MM.1S (cell line): ENCODE measurements at regions not wholly inside any gene's neighbourhood (a gene's known extent, or its start where the extent isn't known, plus 50 kb on each side); places are given as distances from the start of the nearest gene placed in this dataset.

ENCODE experiments used
- DNase-seq: peaks from one replicate; pipeline ENCODE4 v3.0.0-alpha.2; 2015
- H2AFZ ChIP-seq: fragments of 300-600 bp; sonication (generic); 2 replicates; pipeline ENCODE4 v1.6.0; 2016; ENCODE audit warnings: antibody characterized with exemption, low read length
- H3F3A ChIP-seq: fragments of 300-600 bp; sonication (generic); 2 replicates; pipeline ENCODE4 v1.6.1; 2016; ENCODE audit warnings: mild to moderate bottlenecking, antibody characterized with exemption, low read length, moderate library complexity, mixed read lengths; ENCODE audit not compliant: insufficient read depth
- H3K27ac ChIP-seq: fragments of 300-600 bp; sonication (generic); 2 replicates; pipeline ENCODE4 v1.5.1; 2016; ENCODE audit warnings: mild to moderate bottlenecking, low read length
- H3K27me3 ChIP-seq: fragments of 300-600 bp; sonication (generic); replicated peaks from 2 replicates; pipeline ENCODE4 v1.6.0; 2016; ENCODE audit warnings: low read length; ENCODE audit not compliant: insufficient read depth
- H3K36me3 ChIP-seq: fragments of 300-600 bp; sonication (generic); replicated peaks from 2 replicates; pipeline ENCODE4 v1.6.1; 2016; ENCODE audit warnings: mild to moderate bottlenecking, low read length, mixed read lengths; ENCODE audit not compliant: insufficient read depth
- H3K4me1 ChIP-seq: fragments of 300-600 bp; sonication (generic); 2 replicates; pipeline ENCODE4 v1.6.1; 2016; ENCODE audit warnings: low read length, mixed read lengths
- H3K4me2 ChIP-seq: fragments of 300-600 bp; sonication (generic); 2 replicates; pipeline ENCODE4 v1.6.0; 2016; ENCODE audit warnings: low read depth, low read length
- H3K4me3 ChIP-seq: fragments of 300-600 bp; sonication (generic); 2 replicates; pipeline ENCODE4 v1.5.1; 2016; ENCODE audit warnings: low read length, mixed read lengths
- H3K79me2 ChIP-seq: fragments of 300-600 bp; sonication (generic); 2 replicates; pipeline ENCODE4 v1.6.1; 2016; ENCODE audit warnings: mixed run types, low read length, mixed read lengths
- H3K9ac ChIP-seq: fragments of 300-600 bp; sonication (generic); 2 replicates; pipeline ENCODE4 v1.6.1; 2016; ENCODE audit warnings: low read length, mixed read lengths
- H3K9me2 ChIP-seq: fragments of 300-600 bp; sonication (generic); replicated peaks from 2 replicates; pipeline ENCODE4 v1.6.1; 2016; ENCODE audit warnings: mild to moderate bottlenecking, low read length, mixed read lengths; ENCODE audit not compliant: insufficient read depth
- H3K9me3 ChIP-seq: fragments of 300-600 bp; sonication (generic); replicated peaks from 2 replicates; pipeline ENCODE4 v1.6.1; 2016; ENCODE audit warnings: mild to moderate bottlenecking, low read length, mixed read lengths; ENCODE audit not compliant: insufficient read depth
- H4K20me1 ChIP-seq: fragments of 300-600 bp; sonication (generic); 2 replicates; pipeline ENCODE4 v1.6.1; 2016; ENCODE audit warnings: mild to moderate bottlenecking, low read length, moderate library complexity, mixed read lengths; ENCODE audit not compliant: insufficient read depth
- CTCF ChIP-seq: fragments of 300-600 bp; sonication (generic); IDR thresholded peaks from 2 replicates; pipeline ENCODE4 v1.5.1; 2016; ENCODE audit warnings: antibody characterized with exemption, low read length, mixed read lengths
- EZH2 ChIP-seq: fragments of 300-600 bp; sonication (generic); optimal IDR thresholded peaks from 2 replicates; pipeline ENCODE3; 2017; ENCODE audit warnings: low read depth, mild to moderate bottlenecking, antibody characterized with exemption, low read length, mixed read lengths
- EZH2phosphoT487 ChIP-seq: fragments of 300-600 bp; sonication (generic); IDR thresholded peaks from 2 replicates; pipeline ENCODE4 v1.6.1; 2018; ENCODE audit warnings: antibody characterized with exemption, low read length

- H3K9me2 ChIP-seq: no peaks in the 10 kb centered on the region
- H3K27me3 ChIP-seq: no peaks in the 10 kb centered on the region
- H3K4me1 ChIP-seq: no peaks in the 10 kb centered on the region
- H3F3A ChIP-seq: no peaks in the 10 kb centered on the region
- H4K20me1 ChIP-seq: no peaks in the 10 kb centered on the region
- DNase-seq: no peak
- no peak overlapping the region for H3K4me3 ChIP-seq
- no peak overlapping the region for H3K4me2 ChIP-seq
- H3K9me3 ChIP-seq: no peaks in the 10 kb centered on the region
- no peak overlapping the region for H3K27ac ChIP-seq
- H3K9ac ChIP-seq: no peak overlapping the region
- no peaks in the 10 kb centered on the region for H3K79me2 ChIP-seq
- no peak overlapping the region for H2AFZ ChIP-seq
- no peak for TF ChIP-seq EZH2phosphoT487
- no peak for TF ChIP-seq CTCF
- TF ChIP-seq EZH2: no peak
- H3K36me3 ChIP-seq: no peaks in the 10 kb centered on the region
Measured at GRCh38 chr15:98532063-98532462, 116.3 kb upstream of the IGF1R start.

GRCh38 chr15:98536976-98537375, 111.4 kb upstream of the IGF1R start:
- no peak for DNase-seq
- TF ChIP-seq CTCF (no peak), EZH2phosphoT487 (no peak), EZH2 (no peak)
- no peaks in the 10 kb centered on the region for H3K27me3 ChIP-seq

GRCh38 chr15:98537516-98538060, 110.8 kb upstream of the IGF1R start:
- H3K9me2 ChIP-seq: no peaks in the 10 kb centered on the region
- H3K27me3 ChIP-seq: no peaks in the 10 kb centered on the region
- H3K4me1 ChIP-seq: no peaks in the 10 kb centered on the region
- H2AFZ ChIP-seq: no peak overlapping the region
- H3K79me2 ChIP-seq: no peaks in the 10 kb centered on the region
- no peak overlapping the region for H3K27ac ChIP-seq
- H4K20me1 ChIP-seq: no peaks in the 10 kb centered on the region
- H3F3A ChIP-seq: no peaks in the 10 kb centered on the region
- no peak overlapping the region for H3K4me2 ChIP-seq
- no peak for DNase-seq
- no peaks in the 10 kb centered on the region for H3K36me3 ChIP-seq
- no peaks in the 10 kb centered on the region for H3K9me3 ChIP-seq
- TF ChIP-seq EZH2 (no peak), EZH2phosphoT487 (no peak), CTCF (no peak)
- no peak overlapping the region for H3K9ac ChIP-seq
- H3K4me3 ChIP-seq: no peak overlapping the region

More at GRCh38 chr15:98536976-98537375, 111.4 kb upstream of the IGF1R start:
- no peak overlapping the region for H3K4me2 ChIP-seq
- no peaks in the 10 kb centered on the region for H3K9me3 ChIP-seq
- no peaks in the 10 kb centered on the region for H3F3A ChIP-seq
- no peak overlapping the region for H3K9ac ChIP-seq
- no peak overlapping the region for H3K4me3 ChIP-seq
- no peaks in the 10 kb centered on the region for H3K9me2 ChIP-seq
- H3K36me3 ChIP-seq: no peaks in the 10 kb centered on the region
- H3K4me1 ChIP-seq: no peaks in the 10 kb centered on the region
- H3K27ac ChIP-seq: no peak overlapping the region
- H3K79me2 ChIP-seq: no peaks in the 10 kb centered on the region
- no peaks in the 10 kb centered on the region for H4K20me1 ChIP-seq
- no peak overlapping the region for H2AFZ ChIP-seq
